ENCODE measurements at regions not wholly inside any gene's neighbourhood (a gene's known extent, or its start where the extent isn't known, plus 50 kb on each side); places are given as distances from the start of the nearest gene placed in this dataset.

DNA sequence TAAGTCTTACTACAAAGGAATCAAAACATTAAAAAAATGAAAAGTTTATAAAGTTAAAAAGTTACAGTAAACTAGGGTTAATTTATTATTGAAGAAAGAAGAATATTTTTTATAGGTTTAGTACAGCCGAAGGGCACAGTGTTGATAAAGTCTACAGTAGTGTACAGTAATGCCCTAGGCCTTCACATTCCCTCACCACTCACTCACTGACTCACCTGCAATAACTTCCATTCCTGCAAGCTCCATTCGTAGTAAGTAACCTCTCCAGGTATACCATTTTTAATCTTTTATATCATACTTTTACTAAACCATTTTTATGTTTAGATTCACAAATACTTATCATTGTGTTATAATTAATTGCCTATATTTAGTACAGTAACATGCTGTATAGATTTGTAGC is 307.5 kb upstream of the FAM241A start:
- Histone ChIP-seq H3K27ac (ENCODE audit: low read length) (no peak overlapping the region), H3K9ac (ENCODE audit: low read depth, low read length) (no peak overlapping the region), H4K20me1 (ENCODE audit: insufficient read depth, low read length) (no peaks in the 10 kb centered on the region), H3K4me2 (ENCODE audit: insufficient read depth, low read length) (no peak overlapping the region), H3K4me3 (ENCODE audit: low read depth in 1 of 2, low read length in 2 of 2) (no peak overlapping the region), H3K36me3 (ENCODE audit: insufficient read depth, low read length) (no peaks in the 10 kb centered on the region), H2AFZ (ENCODE audit: low read depth, low read length) (no peak overlapping the region), H3K27me3 (ENCODE audit: insufficient read depth, low read length, poor library complexity) (no peaks in the 10 kb centered on the region), H3K4me1 (ENCODE audit: insufficient read depth, low read length) (no peaks in the 10 kb centered on the region), H3K9me3 (ENCODE audit: insufficient read depth, low read length, severe bottlenecking) (no peaks in the 10 kb centered on the region), H3K79me2 (ENCODE audit: insufficient read depth, low read length) (no peaks in the 10 kb centered on the region)
- ATAC-seq (ENCODE audit: insufficient read depth, low read depth) (no peak), DNase-seq (no peak)
- TF ChIP-seq EZH2 (IDR thresholded peaks at IDR 0.05; ENCODE audit: borderline replicate concordance, low read depth, low read length, severe bottlenecking) = no peak
- TF ChIP-seq, protein P1, sequence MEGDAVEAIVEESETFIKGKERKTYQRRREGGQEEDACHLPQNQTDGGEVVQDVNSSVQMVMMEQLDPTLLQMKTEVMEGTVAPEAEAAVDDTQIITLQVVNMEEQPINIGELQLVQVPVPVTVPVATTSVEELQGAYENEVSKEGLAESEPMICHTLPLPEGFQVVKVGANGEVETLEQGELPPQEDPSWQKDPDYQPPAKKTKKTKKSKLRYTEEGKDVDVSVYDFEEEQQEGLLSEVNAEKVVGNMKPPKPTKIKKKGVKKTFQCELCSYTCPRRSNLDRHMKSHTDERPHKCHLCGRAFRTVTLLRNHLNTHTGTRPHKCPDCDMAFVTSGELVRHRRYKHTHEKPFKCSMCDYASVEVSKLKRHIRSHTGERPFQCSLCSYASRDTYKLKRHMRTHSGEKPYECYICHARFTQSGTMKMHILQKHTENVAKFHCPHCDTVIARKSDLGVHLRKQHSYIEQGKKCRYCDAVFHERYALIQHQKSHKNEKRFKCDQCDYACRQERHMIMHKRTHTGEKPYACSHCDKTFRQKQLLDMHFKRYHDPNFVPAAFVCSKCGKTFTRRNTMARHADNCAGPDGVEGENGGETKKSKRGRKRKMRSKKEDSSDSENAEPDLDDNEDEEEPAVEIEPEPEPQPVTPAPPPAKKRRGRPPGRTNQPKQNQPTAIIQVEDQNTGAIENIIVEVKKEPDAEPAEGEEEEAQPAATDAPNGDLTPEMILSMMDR (IDR thresholded peaks at IDR 0.05; ENCODE audit: borderline replicate concordance, extremely low read depth, low read length, poor library complexity, severe bottlenecking) = no peak

DNA sequence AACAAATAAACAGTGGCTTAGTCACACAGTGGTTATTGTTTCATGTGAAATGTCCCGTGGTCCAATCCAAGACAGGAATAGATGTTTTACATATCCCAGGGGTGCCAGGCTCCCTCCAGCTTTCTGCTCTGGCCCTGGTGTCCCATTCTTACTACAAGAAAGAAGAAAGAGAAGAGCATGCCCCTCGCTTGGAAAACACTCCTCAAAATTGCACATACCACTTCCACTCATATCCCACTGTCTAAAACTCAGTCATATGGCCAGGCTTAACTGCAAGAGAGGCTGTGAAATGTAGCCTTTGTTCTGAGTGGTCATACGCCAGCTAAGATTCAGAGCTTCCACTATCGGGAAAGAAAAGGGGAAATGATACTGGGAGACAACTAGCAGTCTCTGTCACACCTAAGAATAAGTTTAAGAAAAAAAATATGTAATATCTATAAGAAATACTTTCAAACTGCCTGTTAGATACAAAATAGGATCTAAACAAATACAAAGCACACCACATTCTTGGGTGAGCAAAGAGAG is 306.8 kb upstream of the FAM241A start:
- no peaks in the 10 kb centered on the region for H3K27me3 ChIP-seq (ENCODE audit: insufficient read depth, low read length, poor library complexity)
- H3K4me2 ChIP-seq (ENCODE audit: insufficient read depth, low read length) = no peak overlapping the region
- TF ChIP-seq EZH2 (IDR thresholded peaks at IDR 0.05; ENCODE audit: borderline replicate concordance, low read depth, low read length, severe bottlenecking) = no peak
- no peak overlapping the region for H3K9ac ChIP-seq (ENCODE audit: low read depth, low read length)
- H3K9me3 ChIP-seq (ENCODE audit: insufficient read depth, low read length, severe bottlenecking) = no peaks in the 10 kb centered on the region
- H3K36me3 ChIP-seq (ENCODE audit: insufficient read depth, low read length) = no peaks in the 10 kb centered on the region
- no peaks in the 10 kb centered on the region for H3K4me1 ChIP-seq (ENCODE audit: insufficient read depth, low read length)
- H2AFZ ChIP-seq (ENCODE audit: low read depth, low read length) = no peak overlapping the region
- no peak overlapping the region for H3K27ac ChIP-seq (ENCODE audit: low read length)
- H4K20me1 ChIP-seq (ENCODE audit: insufficient read depth, low read length) = no peaks in the 10 kb centered on the region
- H3K4me3 ChIP-seq (ENCODE audit: low read depth in 1 of 2, low read length in 2 of 2) = no peak overlapping the region
- ATAC-seq (ENCODE audit: insufficient read depth, low read depth) = no peak
- DNase-seq = no peak
- H3K79me2 ChIP-seq (ENCODE audit: insufficient read depth, low read length) = no peaks in the 10 kb centered on the region

DNA sequence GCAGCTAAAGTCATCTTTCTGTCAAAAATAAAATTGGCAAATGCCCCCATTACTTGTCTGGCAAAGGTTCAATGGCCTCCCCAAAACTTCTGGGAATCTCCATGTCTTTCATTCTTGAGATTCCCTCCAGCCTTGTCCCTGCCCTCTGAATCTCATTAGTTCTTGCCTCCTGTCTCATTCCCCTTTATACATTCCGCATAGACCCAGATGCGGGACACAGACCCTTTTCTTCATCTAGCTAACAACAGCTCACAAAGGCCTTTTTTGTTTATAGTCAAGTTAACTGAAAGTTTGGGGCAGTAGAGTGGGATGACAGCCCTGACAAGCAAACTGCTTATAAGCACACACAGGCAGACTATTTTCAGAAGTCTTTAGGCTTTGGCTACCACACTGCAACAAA is 306.1 kb upstream of the FAM241A start:
- Histone ChIP-seq H3K36me3 (ENCODE audit: insufficient read depth, low read length) (no peaks in the 10 kb centered on the region), H3K4me1 (ENCODE audit: insufficient read depth, low read length) (no peaks in the 10 kb centered on the region), H3K27me3 (ENCODE audit: insufficient read depth, low read length, poor library complexity) (no peaks in the 10 kb centered on the region), H2AFZ (ENCODE audit: low read depth, low read length) (no peak overlapping the region), H3K9me3 (ENCODE audit: insufficient read depth, low read length, severe bottlenecking) (no peaks in the 10 kb centered on the region), H3K9ac (ENCODE audit: low read depth, low read length) (no peak overlapping the region), H3K79me2 (ENCODE audit: insufficient read depth, low read length) (no peaks in the 10 kb centered on the region), H3K4me3 (ENCODE audit: low read depth in 1 of 2, low read length in 2 of 2) (no peak overlapping the region), H3K4me2 (ENCODE audit: insufficient read depth, low read length) (no peak overlapping the region), H4K20me1 (ENCODE audit: insufficient read depth, low read length) (no peaks in the 10 kb centered on the region), H3K27ac (ENCODE audit: low read length) (no peak overlapping the region)
- DNase-seq = no peak
- no peak for ATAC-seq (ENCODE audit: insufficient read depth, low read depth)
- TF ChIP-seq, protein P1 (IDR thresholded peaks at IDR 0.05; ENCODE audit: borderline replicate concordance, extremely low read depth, low read length, poor library complexity, severe bottlenecking) = no peak
- TF ChIP-seq EZH2 (IDR thresholded peaks at IDR 0.05; ENCODE audit: borderline replicate concordance, low read depth, low read length, severe bottlenecking) = no peak

DNA sequence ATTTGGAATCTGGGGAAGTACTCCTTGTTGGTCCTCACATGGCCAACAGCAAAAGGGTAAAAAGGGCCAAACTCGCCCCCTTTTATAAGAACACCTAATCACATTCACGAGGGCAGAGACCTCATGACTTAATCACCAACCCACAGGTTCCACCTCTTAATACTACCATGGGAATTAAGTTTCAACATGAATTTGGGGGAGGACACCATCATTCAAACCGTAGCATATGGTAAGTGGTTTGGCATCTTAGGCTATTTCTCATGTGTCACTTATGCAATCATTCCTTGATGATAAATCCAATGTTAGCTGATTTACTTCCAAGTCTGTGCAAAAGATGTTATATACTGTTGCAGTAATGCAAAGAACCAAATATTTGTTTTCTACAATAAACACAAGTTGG is 302.9 kb upstream of the FAM241A start:
- no peaks in the 10 kb centered on the region for H3K27me3 ChIP-seq (ENCODE audit: insufficient read depth, low read length, poor library complexity)
- DNase-seq (no peak), ATAC-seq (ENCODE audit: insufficient read depth, low read depth) (no peak)
- no peak overlapping the region for H3K9ac ChIP-seq (ENCODE audit: low read depth, low read length)
- H3K79me2 ChIP-seq (ENCODE audit: insufficient read depth, low read length) = no peaks in the 10 kb centered on the region
- no peaks in the 10 kb centered on the region for H3K4me1 ChIP-seq (ENCODE audit: insufficient read depth, low read length)
- H3K9me3 ChIP-seq (ENCODE audit: insufficient read depth, low read length, severe bottlenecking) = no peaks in the 10 kb centered on the region
- H3K4me2 ChIP-seq (ENCODE audit: insufficient read depth, low read length) = no peak overlapping the region
- TF ChIP-seq, protein P1 (IDR thresholded peaks at IDR 0.05; ENCODE audit: borderline replicate concordance, extremely low read depth, low read length, poor library complexity, severe bottlenecking) = no peak
- no peak for TF ChIP-seq EZH2 (IDR thresholded peaks at IDR 0.05; ENCODE audit: borderline replicate concordance, low read depth, low read length, severe bottlenecking)
- no peaks in the 10 kb centered on the region for H4K20me1 ChIP-seq (ENCODE audit: insufficient read depth, low read length)
- H3K4me3 ChIP-seq (ENCODE audit: low read depth in 1 of 2, low read length in 2 of 2) = no peak overlapping the region
- H2AFZ ChIP-seq (ENCODE audit: low read depth, low read length) = no peak overlapping the region
- no peaks in the 10 kb centered on the region for H3K36me3 ChIP-seq (ENCODE audit: insufficient read depth, low read length)
- H3K27ac ChIP-seq (ENCODE audit: low read length) = no peak overlapping the region

Data from DND-41 (cell line).